Osteocyte (in vitro differentiated cells): ENCODE measurements at regions not wholly inside any gene's neighbourhood (a gene's known extent, or its start where the extent isn't known, plus 50 kb on each side); places are given as distances from the start of the nearest gene placed in this dataset.
"Not testable (repeated sequence)": the region's sequence is repeated elsewhere in the genome, so short reads cannot be mapped to it uniquely, and the experiment has no call there.

Experiments used
- DNase-seq: peaks from one replicate; pipeline ENCODE4 v3.0.0; 2021; ENCODE audit warnings: mixed read lengths; ENCODE audit not compliant: unreplicated experiment; ENCODE audit errors: extremely low spot score
- H3K27ac Mint-ChIP-seq: one replicate; pipeline ENCODE4 v1.8.0; 2021; ENCODE audit warnings: mild to moderate bottlenecking, mixed read lengths; ENCODE audit not compliant: unreplicated experiment
- H3K27me3 Mint-ChIP-seq: one replicate; pipeline ENCODE4 v1.8.0; 2021; ENCODE audit warnings: mixed read lengths; ENCODE audit not compliant: unreplicated experiment
- H3K36me3 Mint-ChIP-seq: one replicate; pipeline ENCODE4 v1.8.0; 2021; ENCODE audit warnings: mixed read lengths; ENCODE audit not compliant: unreplicated experiment
- H3K4me1 Mint-ChIP-seq: one replicate; pipeline ENCODE4 v1.8.0; 2021; ENCODE audit warnings: mixed read lengths; ENCODE audit not compliant: unreplicated experiment
- H3K4me3 Mint-ChIP-seq: one replicate; pipeline ENCODE4 v1.8.0; 2021; ENCODE audit warnings: mild to moderate bottlenecking, moderate library complexity, mixed read lengths; ENCODE audit not compliant: unreplicated experiment
- H3K9me3 Mint-ChIP-seq: one replicate; pipeline ENCODE4 v1.8.0; 2021; ENCODE audit warnings: mixed read lengths; ENCODE audit not compliant: unreplicated experiment
- TF ChIP-seq, protein P1 (sequence below): fragments of 200-600 bp; sonication (generic); IDR thresholded peaks from 2 replicates; pipeline ENCODE4 v1.5.0; 2021; ENCODE audit warnings: antibody characterized with exemption, mild to moderate bottlenecking, moderate library complexity

DNA sequence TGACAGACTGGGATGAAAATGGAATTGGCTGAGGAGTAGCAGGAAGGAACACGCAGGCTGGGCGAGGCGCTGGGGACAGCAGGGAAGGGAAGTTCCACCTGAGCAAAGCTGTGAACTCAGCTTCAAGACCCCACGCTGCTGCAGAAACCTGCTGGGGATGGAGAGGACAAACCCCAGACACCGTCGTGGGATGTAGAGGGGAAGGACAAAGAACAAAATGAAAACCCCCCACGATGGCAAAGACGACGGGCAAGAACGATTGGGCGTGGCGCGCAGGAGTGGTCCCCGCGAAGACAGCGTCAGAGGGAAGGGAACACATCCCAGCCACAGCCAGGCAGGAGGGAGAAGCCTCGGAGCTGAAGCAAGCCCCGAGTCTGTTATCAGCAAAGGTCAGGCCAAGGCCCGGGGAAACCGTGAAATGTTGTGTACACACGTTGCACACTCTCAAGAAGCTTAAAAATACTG is 222.9 kb downstream of the NDUFA10 start:
- Mint-ChIP-seq H3K9me3 (peaks cover 12% of the 10 kb centered on the region), H3K4me3 (no peak overlapping the region), H3K27me3 (no peaks in the 10 kb centered on the region), H3K4me1 (no peaks in the 10 kb centered on the region), H3K36me3 (no peaks in the 10 kb centered on the region), H3K27ac (no peak overlapping the region)
- TF ChIP-seq, protein P1, sequence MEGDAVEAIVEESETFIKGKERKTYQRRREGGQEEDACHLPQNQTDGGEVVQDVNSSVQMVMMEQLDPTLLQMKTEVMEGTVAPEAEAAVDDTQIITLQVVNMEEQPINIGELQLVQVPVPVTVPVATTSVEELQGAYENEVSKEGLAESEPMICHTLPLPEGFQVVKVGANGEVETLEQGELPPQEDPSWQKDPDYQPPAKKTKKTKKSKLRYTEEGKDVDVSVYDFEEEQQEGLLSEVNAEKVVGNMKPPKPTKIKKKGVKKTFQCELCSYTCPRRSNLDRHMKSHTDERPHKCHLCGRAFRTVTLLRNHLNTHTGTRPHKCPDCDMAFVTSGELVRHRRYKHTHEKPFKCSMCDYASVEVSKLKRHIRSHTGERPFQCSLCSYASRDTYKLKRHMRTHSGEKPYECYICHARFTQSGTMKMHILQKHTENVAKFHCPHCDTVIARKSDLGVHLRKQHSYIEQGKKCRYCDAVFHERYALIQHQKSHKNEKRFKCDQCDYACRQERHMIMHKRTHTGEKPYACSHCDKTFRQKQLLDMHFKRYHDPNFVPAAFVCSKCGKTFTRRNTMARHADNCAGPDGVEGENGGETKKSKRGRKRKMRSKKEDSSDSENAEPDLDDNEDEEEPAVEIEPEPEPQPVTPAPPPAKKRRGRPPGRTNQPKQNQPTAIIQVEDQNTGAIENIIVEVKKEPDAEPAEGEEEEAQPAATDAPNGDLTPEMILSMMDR, result no peak
- peak; percentile 79 for DNase-seq

DNA sequence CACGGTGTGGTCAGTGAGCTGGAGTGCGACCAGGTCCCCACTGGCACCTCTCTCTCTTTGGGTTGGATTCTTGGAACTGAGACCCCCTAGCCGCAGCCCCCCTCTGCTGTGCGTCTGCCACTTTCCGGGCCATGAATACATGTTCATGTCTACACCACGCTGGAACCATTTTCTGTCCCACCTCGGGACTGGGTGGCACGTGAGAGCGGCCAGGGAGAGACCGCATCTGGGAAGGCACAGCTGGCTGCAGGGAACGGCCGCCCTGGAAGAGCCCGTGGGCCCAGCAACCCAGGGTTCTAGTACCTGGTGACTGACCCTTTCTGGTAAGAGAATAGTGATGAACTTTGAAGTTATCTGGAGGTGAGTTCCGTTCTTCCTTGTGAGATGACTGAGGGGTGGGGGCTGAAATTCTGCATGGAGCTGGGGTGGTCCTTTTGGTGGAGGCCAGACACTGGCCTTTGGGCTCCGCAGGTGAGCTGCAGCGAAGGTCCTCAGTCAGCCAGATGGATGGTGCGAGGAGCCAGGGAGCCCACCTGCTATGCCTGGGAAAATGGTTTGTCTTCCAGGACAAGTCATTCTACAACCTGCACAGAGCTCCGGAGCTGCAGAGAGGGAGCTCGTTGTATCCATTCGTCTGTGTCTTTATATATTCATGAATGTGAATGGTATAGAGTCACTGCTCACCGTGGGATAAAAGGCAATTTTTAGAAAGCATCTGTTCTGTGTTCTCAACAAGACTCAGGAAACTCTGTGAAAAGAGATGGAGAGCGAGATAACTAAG is 223.5 kb downstream of the NDUFA10 start:
- TF ChIP-seq, protein P1, result no peak
- no peak overlapping the region for H3K27ac Mint-ChIP-seq
- no peaks in the 10 kb centered on the region for H3K4me1 Mint-ChIP-seq
- H3K36me3 Mint-ChIP-seq, result no peaks in the 10 kb centered on the region
- H3K27me3 Mint-ChIP-seq, result no peaks in the 10 kb centered on the region
- peaks cover 17% of the 10 kb centered on the region for H3K9me3 Mint-ChIP-seq
- H3K4me3 Mint-ChIP-seq, result no peak overlapping the region
- DNase-seq, result peak; percentile 78

DNA sequence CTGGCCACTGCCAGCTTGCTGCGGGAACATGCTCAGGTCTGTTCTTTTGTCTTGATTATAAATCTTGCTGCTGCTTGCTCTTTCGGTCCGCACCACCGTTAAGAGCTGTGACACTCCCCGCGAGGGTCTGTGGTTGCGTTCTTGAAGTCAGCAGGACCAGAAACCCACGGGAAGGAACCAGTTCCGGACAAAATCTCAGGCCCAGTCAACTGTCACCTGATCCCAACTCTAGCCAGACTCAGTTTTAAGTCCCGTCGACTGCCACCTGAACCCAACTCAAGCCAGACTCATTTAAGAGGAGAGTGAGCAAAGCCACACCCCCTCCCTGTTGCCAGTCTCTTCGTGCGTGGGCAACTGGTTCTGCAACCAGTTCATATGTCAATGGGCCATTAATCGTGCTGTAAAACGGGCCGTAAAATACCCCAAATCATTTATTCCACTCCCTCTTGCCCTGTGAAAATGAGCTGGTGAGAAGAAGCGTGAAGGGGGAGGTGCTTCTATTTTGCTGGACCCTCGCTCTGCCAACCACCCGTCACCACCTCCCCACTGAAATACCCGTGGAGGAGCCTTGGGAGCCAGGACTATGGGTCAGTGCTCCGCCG is 224.3 kb downstream of the NDUFA10 start:
- Mint-ChIP-seq H3K27ac (no peak overlapping the region), H3K4me1 (no peaks in the 10 kb centered on the region), H3K36me3 (no peaks in the 10 kb centered on the region), H3K9me3 (peaks cover 17% of the 10 kb centered on the region), H3K4me3 (no peak overlapping the region), H3K27me3 (no peaks in the 10 kb centered on the region)
- TF ChIP-seq, protein P1, result no peak
- DNase-seq, result peak; percentile 62

DNA sequence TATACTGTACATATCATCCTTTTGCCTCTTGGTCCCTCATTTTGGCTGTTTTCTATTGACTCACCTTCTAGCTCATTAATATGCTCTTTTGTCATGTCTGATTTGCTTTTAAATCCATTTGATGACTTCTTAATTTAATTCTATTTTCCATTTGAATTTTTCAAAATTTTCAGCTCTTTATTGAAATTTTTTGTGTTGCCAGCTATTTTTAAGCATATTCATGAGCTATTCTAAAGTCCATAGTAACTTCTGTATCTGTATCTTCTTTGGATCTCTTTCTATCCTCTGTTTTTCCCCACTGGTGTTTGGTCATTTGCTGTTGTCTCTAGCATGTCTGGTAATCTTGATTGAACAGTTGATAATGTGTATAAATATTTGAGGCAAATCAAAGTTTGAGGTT is 227.8 kb downstream of the NDUFA10 start:
- Mint-ChIP-seq H3K4me3 (no peak overlapping the region), H3K36me3 (no peaks in the 10 kb centered on the region), H3K4me1 (no peaks in the 10 kb centered on the region), H3K27me3 (no peaks in the 10 kb centered on the region), H3K9me3 (peaks cover 17% of the 10 kb centered on the region), H3K27ac (no peak overlapping the region)
- TF ChIP-seq, protein P1, result no peak
- DNase-seq, result no peak

DNA sequence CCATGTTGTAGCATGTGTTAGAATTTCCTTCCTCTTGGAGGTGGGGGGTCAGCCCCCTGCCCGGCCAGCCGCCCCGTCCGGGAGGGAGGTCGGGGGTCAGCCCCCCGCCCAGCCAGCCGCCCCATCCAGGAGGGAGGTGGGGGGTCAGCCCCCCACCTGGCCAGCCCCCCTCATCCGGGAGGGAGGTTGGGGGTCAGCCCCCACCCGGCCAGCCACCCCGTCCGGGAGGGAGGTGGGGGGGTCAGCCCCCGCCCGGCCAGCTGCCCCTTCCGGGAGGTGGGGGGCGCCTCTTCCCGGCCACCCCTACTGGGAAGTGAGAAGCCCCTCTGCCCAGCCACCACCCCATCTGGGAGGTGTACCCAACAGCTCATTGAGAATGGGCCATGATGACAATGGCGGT is 229.4 kb downstream of the NDUFA10 start:
- not testable (repeated sequence) for H3K4me3 Mint-ChIP-seq, H3K27ac Mint-ChIP-seq, H3K36me3 Mint-ChIP-seq, H3K4me1 Mint-ChIP-seq, H3K27me3 Mint-ChIP-seq
- peaks cover 11% of the 10 kb centered on the region for H3K9me3 Mint-ChIP-seq
- DNase-seq, result peak; percentile 76
